Stimulated activated CD4-positive, alpha-beta T cell treated with anti-CD3 and anti-CD28 coated beads, Interleukin-4, amount 100 ng/mL, for 4 hours (primary cell): ENCODE measurements at regions not wholly inside any gene's neighbourhood (a gene's known extent, or its start where the extent isn't known, plus 50 kb on each side); places are given as distances from the start of the nearest gene placed in this dataset.
A peak's percentile ranks its signal among the peaks of the same experiment; 100 is the strongest.
"Not testable (repeated sequence)": the region's sequence is repeated elsewhere in the genome, so short reads cannot be mapped to it uniquely, and the experiment has no call there.

Source experiments
- DNase-seq, 2 experiments: peaks; one replicate each; pipeline ENCODE4 v3.0.0-alpha.2; 2020

- no peak for DNase-seq
These were observed 84.0 kb downstream of the FMO4 start for GRCh38 chr1:171397851-171398469.

- no peak for DNase-seq
These were observed 81.9 kb upstream of the PRRC2C start for GRCh38 chr1:171403393-171403792.

GRCh38 chr1:171405391-171405714 lies 80.0 kb upstream of the PRRC2C start:
- no peak for DNase-seq

GRCh38 chr1:171413557-171413956 lies 71.8 kb upstream of the PRRC2C start:
- DNase-seq: not testable (repeated sequence)

GRCh38 chr1:171418546-171418945 lies 66.8 kb upstream of the PRRC2C start:
- DNase-seq: no peak

GRCh38 chr1:171420810-171421209 lies 64.5 kb upstream of the PRRC2C start:
- DNase-seq: no peak

GRCh38 chr1:171421413-171422020 lies 63.8 kb upstream of the PRRC2C start:
- no peak for DNase-seq

GRCh38 chr1:171422511-171422910 lies 62.8 kb upstream of the PRRC2C start:
- DNase-seq: no peak

- DNase-seq: no peak
These were observed 60.8 kb upstream of the PRRC2C start for GRCh38 chr1:171424494-171424893.

GRCh38 chr1:171426645-171427044 lies 58.7 kb upstream of the PRRC2C start:
- DNase-seq: no peak

- DNase-seq: no peak
These were observed 57.4 kb upstream of the PRRC2C start for GRCh38 chr1:171427852-171428471.

GRCh38 chr1:171429137-171429536 lies 56.2 kb upstream of the PRRC2C start:
- DNase-seq: no peak

- no peak for DNase-seq
These were observed 53.3 kb upstream of the PRRC2C start for GRCh38 chr1:171431994-171432393.

- DNase-seq: no peak
These were observed 52.9 kb upstream of the PRRC2C start for GRCh38 chr1:171432473-171432872.

- no peak for DNase-seq
These were observed 51.9 kb upstream of the PRRC2C start for GRCh38 chr1:171433451-171433850.

- peak in 1 of 2 experiments; percentile 14 for DNase-seq
These were observed 50.5 kb upstream of the PRRC2C start for GRCh38 chr1:171434717-171435346.
